ENCODE measurements at regions not wholly inside any gene's neighbourhood (a gene's known extent, or its start where the extent isn't known, plus 50 kb on each side); places are given as distances from the start of the nearest gene placed in this dataset.

DNA sequence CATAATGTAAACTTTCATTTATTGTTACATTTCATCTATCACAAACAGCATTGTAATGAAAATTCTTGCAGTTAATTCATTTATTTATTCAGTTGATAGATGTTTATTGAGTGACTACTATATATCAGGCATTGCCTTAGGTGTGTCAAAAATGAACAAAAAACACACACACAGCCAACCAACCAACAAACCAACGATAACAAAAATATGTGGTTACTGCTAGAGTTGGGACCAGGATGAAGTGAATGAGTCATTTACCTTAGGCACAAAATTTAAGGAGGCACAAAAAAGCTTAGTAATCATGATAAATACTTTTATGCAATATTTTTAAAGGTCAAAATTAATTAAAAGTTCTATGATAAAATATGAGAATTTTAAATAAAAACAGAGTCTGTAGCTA lies 223.4 kb downstream of the CSNK1G3 start:
- no peak for TF ChIP-seq POLR2A (IDR thresholded peaks at IDR 0.05)
- TF ChIP-seq, protein P1, sequence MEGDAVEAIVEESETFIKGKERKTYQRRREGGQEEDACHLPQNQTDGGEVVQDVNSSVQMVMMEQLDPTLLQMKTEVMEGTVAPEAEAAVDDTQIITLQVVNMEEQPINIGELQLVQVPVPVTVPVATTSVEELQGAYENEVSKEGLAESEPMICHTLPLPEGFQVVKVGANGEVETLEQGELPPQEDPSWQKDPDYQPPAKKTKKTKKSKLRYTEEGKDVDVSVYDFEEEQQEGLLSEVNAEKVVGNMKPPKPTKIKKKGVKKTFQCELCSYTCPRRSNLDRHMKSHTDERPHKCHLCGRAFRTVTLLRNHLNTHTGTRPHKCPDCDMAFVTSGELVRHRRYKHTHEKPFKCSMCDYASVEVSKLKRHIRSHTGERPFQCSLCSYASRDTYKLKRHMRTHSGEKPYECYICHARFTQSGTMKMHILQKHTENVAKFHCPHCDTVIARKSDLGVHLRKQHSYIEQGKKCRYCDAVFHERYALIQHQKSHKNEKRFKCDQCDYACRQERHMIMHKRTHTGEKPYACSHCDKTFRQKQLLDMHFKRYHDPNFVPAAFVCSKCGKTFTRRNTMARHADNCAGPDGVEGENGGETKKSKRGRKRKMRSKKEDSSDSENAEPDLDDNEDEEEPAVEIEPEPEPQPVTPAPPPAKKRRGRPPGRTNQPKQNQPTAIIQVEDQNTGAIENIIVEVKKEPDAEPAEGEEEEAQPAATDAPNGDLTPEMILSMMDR (IDR thresholded peaks at IDR 0.05), result no peak
